K562 (cell line): ENCODE measurements at regions not wholly inside any gene's neighbourhood (a gene's known extent, or its start where the extent isn't known, plus 50 kb on each side); places are given as distances from the start of the nearest gene placed in this dataset.

ENCODE experiments used
- BCOR ChIP-seq: fragments of 450-650 bp; IDR thresholded peaks from 2 replicates; pipeline ENCODE4 v1.6.1; 2016
- CBFB ChIP-seq: sonication (generic); formaldehyde crosslinking; IDR thresholded peaks from 2 replicates; pipeline ENCODE4 v1.4.0; 2020; ENCODE audit warnings: mild to moderate bottlenecking, missing genetic modification reagents
- ELF1 ChIP-seq: fragments of 200-800 bp; sonication (Bioruptor generic); IDR thresholded peaks from 2 replicates; pipeline ENCODE4 v1.6.1; 2016; ENCODE audit warnings: missing genetic modification characterization, missing compliant biosample characterization
- EP300 ChIP-seq: IDR thresholded peaks from 2 replicates; pipeline ENCODE4 v1.6.1; 2012; ENCODE audit warnings: low read length, improper control_type of control experiment
- EZH2 ChIP-seq: IDR thresholded peaks from 2 replicates; pipeline ENCODE4 v1.6.1; 2012; ENCODE audit warnings: low read depth, mild to moderate bottlenecking, inconsistent platforms, low read length, borderline replicate concordance
- FOXM1 ChIP-seq, 2 experiments: fragments of 450-650 bp in 1 of 2; sonication (generic) in 1 of 2; formaldehyde crosslinking in 1 of 2; IDR thresholded peaks; 2 replicates each; pipeline versions ENCODE4 v1.6.1 to v1.9.0; 2017 to 2022; ENCODE audit warnings: low read depth in 2 of 2, mild to moderate bottlenecking in 2 of 2, missing genetic modification reagents in 1 of 2, moderate library complexity in 1 of 2
- POU5F1 ChIP-seq: fragments of 150-350 bp; IDR thresholded peaks from 2 replicates; pipeline ENCODE4 v1.6.1; 2014; ENCODE audit warnings: borderline replicate concordance, low read length, low read depth, mild to moderate bottlenecking; ENCODE audit not compliant: partially characterized antibody
- SMC3 ChIP-seq: conservative IDR thresholded peaks from 2 replicates; pipeline ENCODE4 v1.6.1; 2011; ENCODE audit warnings: low read depth, low read length, improper control_type of control experiment; ENCODE audit not compliant: insufficient read depth
- SRSF3 ChIP-seq: fragments of 200-400 bp; formaldehyde crosslinking; IDR thresholded peaks from 2 replicates; pipeline ENCODE4 v1.6.1; 2016; ENCODE audit warnings: mild to moderate bottlenecking, low read length, moderate library complexity; ENCODE audit not compliant: insufficient read depth
- TAF1 ChIP-seq: IDR thresholded peaks from 2 replicates; pipeline ENCODE4 v1.6.1; 2011; ENCODE audit warnings: mild to moderate bottlenecking, low read length, moderate library complexity; ENCODE audit not compliant: insufficient read depth, control insufficient read depth, severe bottlenecking; ENCODE audit errors: extremely low read depth
- TCF7 ChIP-seq: sonication (generic); IDR thresholded peaks from 2 replicates; pipeline ENCODE4 v1.6.1; 2016; ENCODE audit warnings: antibody characterized with exemption, borderline replicate concordance
- ZNF146 ChIP-seq: IDR thresholded peaks from one replicate; pipeline ENCODE4 v1.6.1; 2018; ENCODE audit warnings: missing compliant biosample characterization; ENCODE audit not compliant: unreplicated experiment

DNA sequence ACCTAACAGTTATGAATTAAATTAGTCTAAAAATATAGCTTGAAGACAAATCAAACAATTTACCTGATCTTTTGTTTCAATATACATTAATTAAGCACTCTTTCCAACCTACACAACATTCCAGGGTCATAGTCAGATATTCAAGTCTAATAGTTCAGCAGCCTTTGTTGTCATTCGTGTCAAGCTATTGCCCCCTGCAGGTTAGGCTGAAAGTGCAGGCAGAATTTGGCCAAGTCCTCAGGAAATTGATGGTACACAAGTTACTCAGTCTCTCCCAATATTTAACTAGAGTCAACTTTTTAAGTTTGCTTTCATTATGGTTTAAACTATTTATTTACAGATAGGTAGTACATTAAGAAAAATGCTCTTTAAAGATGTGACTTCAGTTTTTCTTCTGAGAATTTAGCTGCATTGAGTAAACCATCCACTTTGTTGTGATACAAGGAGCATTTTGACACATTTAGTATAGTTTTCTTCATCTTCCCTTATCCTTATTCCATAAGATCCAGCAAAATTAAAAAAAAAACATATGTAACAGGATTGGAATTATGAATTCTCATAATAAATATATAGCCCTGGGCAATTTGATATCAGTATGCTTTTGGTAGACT, 130.3 kb upstream of the DPYD start:
- TF ChIP-seq SRSF3 (no peak), TAF1 (no peak), CBFB (CRISPR knock-in tag) (no peak), EP300 (no peak), POU5F1 (no peak), ELF1 (tag) (no peak), BCOR (no peak), ZNF146 (CRISPR knock-in tag) (no peak), FOXM1 (IDR thresholded peaks at IDR 0.05; ENCODE audit: low read depth) (no peak), FOXM1 (CRISPR knock-in tag; IDR thresholded peaks at IDR 0.05; ENCODE audit: low read depth) (no peak), SMC3 (peak; percentile 43; the same call in 1 of the 2 replicates), TCF7 (no peak), EZH2 (no peak)
